Natural killer cell (primary cell): ENCODE measurements at regions not wholly inside any gene's neighbourhood (a gene's known extent, or its start where the extent isn't known, plus 50 kb on each side); places are given as distances from the start of the nearest gene placed in this dataset.

Experiments used
- ATAC-seq, 3 donors: fragments of 150-1000 bp in 2 of 3; fragments of 200-7000 bp in 1 of 3; cut with Tn5 transposase; 1 replicate in 1 of 3; 2 replicates in 2 of 3; pipeline ENCODE4 v1.10.0; 2021; ENCODE audit warnings: mild to moderate bottlenecking in 2 of 3, moderate library complexity in 2 of 3
- DNase-seq, 2 donors: peaks; one replicate each; pipeline versions ENCODE4 v3.0.0 to v3.0.0-alpha.2; 2013 to 2021; ENCODE audit warnings: mixed read lengths in 1 of 2
- H3K27ac ChIP-seq: one replicate; pipeline ENCODE4 v1.5.1; 2013; ENCODE audit warnings: mild to moderate bottlenecking, low read length
- H3K27me3 ChIP-seq: one replicate; pipeline ENCODE4 v1.6.1; 2013; ENCODE audit warnings: low read length; ENCODE audit not compliant: control insufficient read depth, insufficient read depth
- H3K36me3 ChIP-seq: one replicate; pipeline ENCODE4 v1.6.1; 2013; ENCODE audit warnings: low read length; ENCODE audit not compliant: control insufficient read depth, insufficient read depth
- H3K4me1 ChIP-seq: one replicate; pipeline ENCODE4 v1.6.1; 2013; ENCODE audit warnings: low read length; ENCODE audit not compliant: control insufficient read depth, insufficient read depth
- H3K4me3 ChIP-seq: one replicate; pipeline ENCODE4 v1.5.1; 2013; ENCODE audit warnings: low read length
- H3K9me3 ChIP-seq: one replicate; pipeline ENCODE4 v1.6.1; 2013; ENCODE audit warnings: low read length; ENCODE audit not compliant: control insufficient read depth, insufficient read depth
- H3K27ac Mint-ChIP-seq, 2 donors: one replicate each; pipeline ENCODE4 v1.8.0; 2022; ENCODE audit warnings: mild to moderate bottlenecking in 2 of 2, mixed read lengths in 2 of 2, moderate library complexity in 1 of 2
- H3K27me3 Mint-ChIP-seq, 2 donors: one replicate each; pipeline ENCODE4 v1.8.0; 2022; ENCODE audit warnings: low read depth in 2 of 2, mixed read lengths in 2 of 2
- H3K36me3 Mint-ChIP-seq: one replicate; pipeline ENCODE4 v1.8.0; 2022; ENCODE audit warnings: mixed read lengths
- H3K4me1 Mint-ChIP-seq, 2 donors: one replicate each; pipeline ENCODE4 v1.8.0; 2022; ENCODE audit warnings: mixed read lengths in 2 of 2
- H3K4me3 Mint-ChIP-seq: one replicate; pipeline ENCODE4 v1.8.0; 2022; ENCODE audit warnings: mild to moderate bottlenecking, moderate library complexity, mixed read lengths
- H3K9me3 Mint-ChIP-seq, 2 donors: one replicate each; pipeline ENCODE4 v1.8.0; 2022; ENCODE audit warnings: mixed read lengths in 2 of 2
- WGBS: methylation state at CpG from one replicate; pipeline ENCODE4 v1.1.7; 2013; ENCODE audit warnings: missing lambda C conversion rate; ENCODE audit not compliant: insufficient coverage; 5-methylcytosine and 5-hydroxymethylcytosine counted together
- intact Hi-C: fragments of 100-400 bp; cut with micrococcal nuclease; formaldehyde crosslinking; loops from one replicate; pipeline ENCODE4 v1.14.2; 2022
- TF ChIP-seq, protein P1 (sequence below): fragments of 200-600 bp; IDR thresholded peaks from one replicate; pipeline ENCODE4 v1.8.0; 2022; ENCODE audit warnings: antibody characterized with exemption

- Histone ChIP-seq H3K36me3 (no peaks in the 10 kb centered on the region), H3K27ac (no peak overlapping the region), H3K27me3 (no peaks in the 10 kb centered on the region), H3K4me1 (peaks cover 2% of the 10 kb centered on the region), H3K4me3 (no peak overlapping the region), H3K9me3 (no peaks in the 10 kb centered on the region)
- Mint-ChIP-seq H3K4me3 (no peak overlapping the region), H3K36me3 (no peaks in the 10 kb centered on the region), H3K4me1 (no peaks in the 10 kb centered on the region), H3K27me3 (peaks cover 3 to 16% of the 10 kb centered on the region in 2 donors), H3K27ac (no peak overlapping the region), H3K9me3 (no peaks in the 10 kb centered on the region)
- WGBS: 81% methylated on average over 1 of the region's 3 CpGs
- ATAC-seq (no peak), DNase-seq (no peak)
- intact Hi-C loops: loop anchor here (1.0 to 5.0 kb wide), 4 partner anchors 118 to 1208 kb away; partner anchors contain the start of gene RAP2B
- TF ChIP-seq, protein P1, sequence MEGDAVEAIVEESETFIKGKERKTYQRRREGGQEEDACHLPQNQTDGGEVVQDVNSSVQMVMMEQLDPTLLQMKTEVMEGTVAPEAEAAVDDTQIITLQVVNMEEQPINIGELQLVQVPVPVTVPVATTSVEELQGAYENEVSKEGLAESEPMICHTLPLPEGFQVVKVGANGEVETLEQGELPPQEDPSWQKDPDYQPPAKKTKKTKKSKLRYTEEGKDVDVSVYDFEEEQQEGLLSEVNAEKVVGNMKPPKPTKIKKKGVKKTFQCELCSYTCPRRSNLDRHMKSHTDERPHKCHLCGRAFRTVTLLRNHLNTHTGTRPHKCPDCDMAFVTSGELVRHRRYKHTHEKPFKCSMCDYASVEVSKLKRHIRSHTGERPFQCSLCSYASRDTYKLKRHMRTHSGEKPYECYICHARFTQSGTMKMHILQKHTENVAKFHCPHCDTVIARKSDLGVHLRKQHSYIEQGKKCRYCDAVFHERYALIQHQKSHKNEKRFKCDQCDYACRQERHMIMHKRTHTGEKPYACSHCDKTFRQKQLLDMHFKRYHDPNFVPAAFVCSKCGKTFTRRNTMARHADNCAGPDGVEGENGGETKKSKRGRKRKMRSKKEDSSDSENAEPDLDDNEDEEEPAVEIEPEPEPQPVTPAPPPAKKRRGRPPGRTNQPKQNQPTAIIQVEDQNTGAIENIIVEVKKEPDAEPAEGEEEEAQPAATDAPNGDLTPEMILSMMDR: no peak
Observed at GRCh38 chr3:153043729-153044328, 118.2 kb upstream of the RAP2B start.

GRCh38 chr3:153045150-153045549, 116.9 kb upstream of the RAP2B start:
- Mint-ChIP-seq H3K4me3 (no peak overlapping the region), H3K27ac (no peak overlapping the region), H3K36me3 (no peaks in the 10 kb centered on the region), H3K9me3 (no peaks in the 10 kb centered on the region), H3K4me1 (no peaks in the 10 kb centered on the region), H3K27me3 (peaks cover 3 to 16% of the 10 kb centered on the region in 2 donors)
- H3K9me3 ChIP-seq: no peaks in the 10 kb centered on the region
- no peak overlapping the region for H3K4me3 ChIP-seq
- intact Hi-C loops: no loop called here
- no peak for DNase-seq
- ATAC-seq: no peak
- H3K27me3 ChIP-seq: no peaks in the 10 kb centered on the region
- H3K36me3 ChIP-seq: no peaks in the 10 kb centered on the region
- H3K4me1 ChIP-seq: peaks cover 2% of the 10 kb centered on the region
- TF ChIP-seq, protein P1: no peak
- no peak overlapping the region for H3K27ac ChIP-seq

DNA sequence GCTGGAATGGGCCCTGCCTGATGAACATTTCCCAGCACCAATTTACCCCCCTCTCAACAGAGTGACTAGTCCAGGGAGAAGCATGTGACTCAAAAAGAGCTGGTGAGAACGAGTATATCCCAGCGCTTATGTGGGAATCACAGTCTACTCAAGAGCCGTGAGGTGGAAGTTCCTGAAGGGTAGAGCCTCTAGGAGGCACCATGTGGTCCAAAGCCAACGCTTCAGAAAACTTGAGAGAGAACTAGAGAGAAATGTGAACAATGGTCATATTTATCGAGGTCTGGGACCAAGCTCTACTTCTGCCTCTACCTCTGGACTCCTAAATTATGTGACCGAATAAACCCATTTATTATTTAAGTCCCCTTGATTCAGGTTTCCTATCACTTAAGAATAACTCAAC, 111.0 kb upstream of the RAP2B start:
- TF ChIP-seq, protein P1: no peak
- Histone ChIP-seq H3K36me3 (no peaks in the 10 kb centered on the region), H3K27me3 (no peaks in the 10 kb centered on the region), H3K9me3 (no peaks in the 10 kb centered on the region), H3K4me3 (no peak overlapping the region), H3K27ac (no peak overlapping the region), H3K4me1 (no peaks in the 10 kb centered on the region)
- no peaks in the 10 kb centered on the region for H3K4me1 Mint-ChIP-seq
- intact Hi-C loops: no loop called here
- no peak for DNase-seq
- H3K27me3 Mint-ChIP-seq: peaks cover 0 to 11% of the 10 kb centered on the region in 2 donors
- H3K36me3 Mint-ChIP-seq: no peaks in the 10 kb centered on the region
- whole genome bisulfite sequencing: 93% methylated on average over 6 of the region's 6 CpGs
- no peaks in the 10 kb centered on the region for H3K9me3 Mint-ChIP-seq
- no peak overlapping the region for H3K27ac Mint-ChIP-seq
- no peak for ATAC-seq
- H3K4me3 Mint-ChIP-seq: no peak overlapping the region

GRCh38 chr3:153051427-153052095, 110.5 kb upstream of the RAP2B start:
- Mint-ChIP-seq H3K9me3 (no peaks in the 10 kb centered on the region), H3K27me3 (peaks cover 0 to 11% of the 10 kb centered on the region in 2 donors), H3K4me1 (no peaks in the 10 kb centered on the region), H3K4me3 (no peak overlapping the region), H3K36me3 (no peaks in the 10 kb centered on the region), H3K27ac (no peak overlapping the region)
- ATAC-seq: no peak
- no peak for DNase-seq
- no peaks in the 10 kb centered on the region for H3K4me1 ChIP-seq
- no peaks in the 10 kb centered on the region for H3K9me3 ChIP-seq
- intact Hi-C loops: no loop called here
- H3K27me3 ChIP-seq: no peaks in the 10 kb centered on the region
- TF ChIP-seq, protein P1: no peak
- no peak overlapping the region for H3K4me3 ChIP-seq
- no peak overlapping the region for H3K27ac ChIP-seq
- WGBS: 88% methylated on average over 6 of the region's 6 CpGs
- H3K36me3 ChIP-seq: no peaks in the 10 kb centered on the region
